ENCODE measurements at regions not wholly inside any gene's neighbourhood (a gene's known extent, or its start where the extent isn't known, plus 50 kb on each side); places are given as distances from the start of the nearest gene placed in this dataset.

DNA sequence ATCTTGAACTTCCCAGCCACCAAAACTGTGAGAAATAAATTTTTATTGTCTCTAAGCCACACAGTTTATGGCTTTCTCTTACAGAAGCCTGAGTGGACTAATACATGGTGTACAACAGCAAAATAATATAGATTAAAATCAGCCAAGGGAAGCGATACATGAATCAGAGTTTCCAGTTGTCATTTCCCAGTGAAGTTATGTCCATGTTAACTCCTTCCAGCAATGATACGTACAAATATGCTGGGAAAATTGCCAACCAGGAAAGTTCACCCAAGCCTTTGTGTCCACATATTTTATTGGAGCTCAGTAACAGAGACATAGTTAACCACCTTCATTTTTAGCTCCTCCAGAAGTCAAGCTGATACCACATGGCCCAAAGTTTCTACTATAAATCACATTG, 280.9 kb upstream of the KCNMB2 start:
- TF ChIP-seq EZH2 (IDR thresholded peaks at IDR 0.05; ENCODE audit: borderline replicate concordance, insufficient read depth, low read length, poor library complexity, severe bottlenecking) (no peak), CTCF (IDR thresholded peaks at IDR 0.05; ENCODE audit: poor library complexity, severe bottlenecking) (no peak), MXI1 (conservative IDR thresholded peaks at IDR 0.05; ENCODE audit: poor library complexity, severe bottlenecking) (no peak), EP300 (conservative IDR thresholded peaks at IDR 0.05; ENCODE audit: poor library complexity, severe bottlenecking) (no peak), POLR2AphosphoS5 (IDR thresholded peaks at IDR 0.05) (no peak)

Data from neural cell (in vitro differentiated cells).